ENCODE measurements at regions not wholly inside any gene's neighbourhood (a gene's known extent, or its start where the extent isn't known, plus 50 kb on each side); places are given as distances from the start of the nearest gene placed in this dataset.
"Not testable (repeated sequence)": the region's sequence is repeated elsewhere in the genome, so short reads cannot be mapped to it uniquely, and the experiment has no call there.

GRCh38 chr2:83967854-83968253, 491.2 kb downstream of the SUCLG1 start:
- Histone ChIP-seq H3K4me1 (ENCODE audit: insufficient read depth, low read length, severe bottlenecking) (no peaks in the 10 kb centered on the region), H3K9me3 (ENCODE audit: low read length) (no peaks in the 10 kb centered on the region), H4K20me1 (ENCODE audit: insufficient read depth, low read length) (no peaks in the 10 kb centered on the region), H3K4me3 (ENCODE audit: low read depth, low read length, poor library complexity, severe bottlenecking) (no peak overlapping the region), H3F3A (ENCODE audit: insufficient read depth, low read length) (no peaks in the 10 kb centered on the region), H3K9ac (ENCODE audit: low read length) (no peak overlapping the region), H2AFZ (ENCODE audit: low read length) (no peak overlapping the region), H3K36me3 (ENCODE audit: insufficient read depth, low read length) (no peaks in the 10 kb centered on the region), H3K27me3 (ENCODE audit: insufficient read depth, low read length) (no peaks in the 10 kb centered on the region), H3K9me2 (ENCODE audit: low read depth, low read length) (no peaks in the 10 kb centered on the region), H3K4me2 (ENCODE audit: low read length) (no peak overlapping the region), H3K79me2 (ENCODE audit: insufficient read depth, low read length) (no peaks in the 10 kb centered on the region), H3K27ac (ENCODE audit: low read depth, low read length, poor library complexity, severe bottlenecking) (no peak overlapping the region)
- TF ChIP-seq EZH2 (IDR thresholded peaks at IDR 0.05; ENCODE audit: borderline replicate concordance, low read length) (no peak), CTCF (IDR thresholded peaks at IDR 0.05; ENCODE audit: low read length) (no peak)

- H3F3A ChIP-seq (ENCODE audit: insufficient read depth, low read length); H3K4me3 ChIP-seq (ENCODE audit: low read depth, low read length, poor library complexity, severe bottlenecking); H2AFZ ChIP-seq (ENCODE audit: low read length); H3K9me3 ChIP-seq (ENCODE audit: low read length); H4K20me1 ChIP-seq (ENCODE audit: insufficient read depth, low read length); H3K79me2 ChIP-seq (ENCODE audit: insufficient read depth, low read length); H3K27ac ChIP-seq (ENCODE audit: low read depth, low read length, poor library complexity, severe bottlenecking); H3K9ac ChIP-seq (ENCODE audit: low read length); H3K36me3 ChIP-seq (ENCODE audit: insufficient read depth, low read length); H3K4me2 ChIP-seq (ENCODE audit: low read length); H3K4me1 ChIP-seq (ENCODE audit: insufficient read depth, low read length, severe bottlenecking); H3K27me3 ChIP-seq (ENCODE audit: insufficient read depth, low read length); H3K9me2 ChIP-seq (ENCODE audit: low read depth, low read length): not testable (repeated sequence)
These were observed 492.1 kb downstream of the SUCLG1 start for GRCh38 chr2:83966946-83967345.

- Histone ChIP-seq H3K27ac (ENCODE audit: low read depth, low read length, poor library complexity, severe bottlenecking) (no peak overlapping the region), H3K27me3 (ENCODE audit: insufficient read depth, low read length) (no peaks in the 10 kb centered on the region), H3K4me1 (ENCODE audit: insufficient read depth, low read length, severe bottlenecking) (no peaks in the 10 kb centered on the region), H3K9ac (ENCODE audit: low read length) (no peak overlapping the region), H3K9me3 (ENCODE audit: low read length) (no peaks in the 10 kb centered on the region), H3K4me3 (ENCODE audit: low read depth, low read length, poor library complexity, severe bottlenecking) (no peak overlapping the region), H2AFZ (ENCODE audit: low read length) (no peak overlapping the region), H3K79me2 (ENCODE audit: insufficient read depth, low read length) (no peaks in the 10 kb centered on the region), H3K4me2 (ENCODE audit: low read length) (no peak overlapping the region), H3K36me3 (ENCODE audit: insufficient read depth, low read length) (no peaks in the 10 kb centered on the region), H3F3A (ENCODE audit: insufficient read depth, low read length) (no peaks in the 10 kb centered on the region), H3K9me2 (ENCODE audit: low read depth, low read length) (no peaks in the 10 kb centered on the region), H4K20me1 (ENCODE audit: insufficient read depth, low read length) (no peaks in the 10 kb centered on the region)
- TF ChIP-seq EZH2 (IDR thresholded peaks at IDR 0.05; ENCODE audit: borderline replicate concordance, low read length): no peak
- no peak for TF ChIP-seq CTCF (IDR thresholded peaks at IDR 0.05; ENCODE audit: low read length)
These were observed 497.6 kb downstream of the SUCLG1 start for GRCh38 chr2:83961512-83961911.

- no peaks in the 10 kb centered on the region for H3F3A ChIP-seq (ENCODE audit: insufficient read depth, low read length)
- H3K9me2 ChIP-seq (ENCODE audit: low read depth, low read length): no peaks in the 10 kb centered on the region
- TF ChIP-seq EZH2 (IDR thresholded peaks at IDR 0.05; ENCODE audit: borderline replicate concordance, low read length): no peak
- TF ChIP-seq CTCF (IDR thresholded peaks at IDR 0.05; ENCODE audit: low read length): no peak
- no peak overlapping the region for H3K27ac ChIP-seq (ENCODE audit: low read depth, low read length, poor library complexity, severe bottlenecking)
- H3K36me3 ChIP-seq (ENCODE audit: insufficient read depth, low read length): no peaks in the 10 kb centered on the region
- no peak overlapping the region for H3K9ac ChIP-seq (ENCODE audit: low read length)
- H3K27me3 ChIP-seq (ENCODE audit: insufficient read depth, low read length): no peaks in the 10 kb centered on the region
- H3K4me2 ChIP-seq (ENCODE audit: low read length): no peak overlapping the region
- no peak overlapping the region for H2AFZ ChIP-seq (ENCODE audit: low read length)
- H3K79me2 ChIP-seq (ENCODE audit: insufficient read depth, low read length): no peaks in the 10 kb centered on the region
- H3K4me3 ChIP-seq (ENCODE audit: low read depth, low read length, poor library complexity, severe bottlenecking): no peak overlapping the region
- no peaks in the 10 kb centered on the region for H3K4me1 ChIP-seq (ENCODE audit: insufficient read depth, low read length, severe bottlenecking)
- H3K9me3 ChIP-seq (ENCODE audit: low read length): no peaks in the 10 kb centered on the region
- H4K20me1 ChIP-seq (ENCODE audit: insufficient read depth, low read length): no peaks in the 10 kb centered on the region
These were observed 498.7 kb downstream of the SUCLG1 start for GRCh38 chr2:83960371-83960770.
